Epithelial cell of esophagus (primary cell): ENCODE measurements at regions not wholly inside any gene's neighbourhood (a gene's known extent, or its start where the extent isn't known, plus 50 kb on each side); places are given as distances from the start of the nearest gene placed in this dataset.

Source experiments
- DNase-seq: peaks from one replicate; pipeline ENCODE4 v3.0.0; 2010; ENCODE audit warnings: low read depth
- H3K4me3 ChIP-seq: 2 replicates; pipeline ENCODE4 v1.5.1; 2011; ENCODE audit warnings: mild to moderate bottlenecking, low read length, control low read depth
- CTCF ChIP-seq: IDR thresholded peaks from 2 replicates; pipeline ENCODE4 v1.5.1; 2011; ENCODE audit warnings: low read depth, mild to moderate bottlenecking, low read length, control low read depth, inconsistent platforms; ENCODE audit not compliant: insufficient read depth; ENCODE audit errors: missing control alignments

GRCh38 chr4:13859423-13859822, 231.9 kb upstream of the BOD1L1 start:
- TF ChIP-seq CTCF = no peak
- no peak for DNase-seq
- no peak overlapping the region for H3K4me3 ChIP-seq

- no peak overlapping the region for H3K4me3 ChIP-seq
- no peak for TF ChIP-seq CTCF
- no peak for DNase-seq
Observed at GRCh38 chr4:13860126-13860525, 232.6 kb upstream of the BOD1L1 start.

- TF ChIP-seq CTCF = no peak
- DNase-seq = no peak
- H3K4me3 ChIP-seq = no peak overlapping the region
Observed at GRCh38 chr4:13865871-13866669, 238.5 kb upstream of the BOD1L1 start.

GRCh38 chr4:13866881-13867280, 239.4 kb upstream of the BOD1L1 start:
- DNase-seq = no peak
- TF ChIP-seq CTCF = no peak

GRCh38 chr4:13872155-13872554, 244.6 kb upstream of the BOD1L1 start:
- TF ChIP-seq CTCF = no peak
- peak; percentile 57 for DNase-seq
- H3K4me3 ChIP-seq = no peak overlapping the region

More at GRCh38 chr4:13866881-13867280, 239.4 kb upstream of the BOD1L1 start:
- H3K4me3 ChIP-seq = no peak overlapping the region

- TF ChIP-seq CTCF = no peak
Observed at GRCh38 chr4:13872955-13873354, 245.4 kb upstream of the BOD1L1 start.

GRCh38 chr4:13875181-13875580, 247.7 kb upstream of the BOD1L1 start:
- DNase-seq = no peak
- H3K4me3 ChIP-seq = no peak overlapping the region
- TF ChIP-seq CTCF = no peak

More at GRCh38 chr4:13872955-13873354, 245.4 kb upstream of the BOD1L1 start:
- no peak overlapping the region for H3K4me3 ChIP-seq
- DNase-seq = no peak
